Type B pancreatic cell (in vitro differentiated cells): ENCODE measurements at regions not wholly inside any gene's neighbourhood (a gene's known extent, or its start where the extent isn't known, plus 50 kb on each side); places are given as distances from the start of the nearest gene placed in this dataset.
"Not testable (repeated sequence)": the region's sequence is repeated elsewhere in the genome, so short reads cannot be mapped to it uniquely, and the experiment has no call there.

ENCODE experiments used
- DNase-seq: peaks from one replicate; pipeline ENCODE4 v3.0.0; 2021; ENCODE audit warnings: mixed read lengths; ENCODE audit not compliant: unreplicated experiment; ENCODE audit errors: extremely low spot score
- H3K27ac Mint-ChIP-seq: 2 replicates; pipeline ENCODE4 v1.8.0; 2021; ENCODE audit warnings: mild to moderate bottlenecking, mixed read lengths
- H3K27me3 Mint-ChIP-seq: 2 replicates; pipeline ENCODE4 v1.8.0; 2021; ENCODE audit warnings: mixed read lengths
- H3K36me3 Mint-ChIP-seq: 2 replicates; pipeline ENCODE4 v1.8.0; 2021; ENCODE audit warnings: mixed read lengths
- H3K4me1 Mint-ChIP-seq: one replicate; pipeline ENCODE4 v1.8.0; 2021; ENCODE audit warnings: mixed read lengths; ENCODE audit not compliant: unreplicated experiment
- H3K4me3 Mint-ChIP-seq: 2 replicates; pipeline ENCODE4 v1.8.0; 2021; ENCODE audit warnings: mild to moderate bottlenecking, mixed read lengths
- H3K9me3 Mint-ChIP-seq: 2 replicates; pipeline ENCODE4 v1.8.0; 2021; ENCODE audit warnings: mixed read lengths
- CTCF ChIP-seq: fragments of 200-600 bp; sonication (generic); conservative IDR thresholded peaks from 2 replicates; pipeline ENCODE4 v1.5.0; 2021; ENCODE audit warnings: antibody characterized with exemption, mild to moderate bottlenecking

DNA sequence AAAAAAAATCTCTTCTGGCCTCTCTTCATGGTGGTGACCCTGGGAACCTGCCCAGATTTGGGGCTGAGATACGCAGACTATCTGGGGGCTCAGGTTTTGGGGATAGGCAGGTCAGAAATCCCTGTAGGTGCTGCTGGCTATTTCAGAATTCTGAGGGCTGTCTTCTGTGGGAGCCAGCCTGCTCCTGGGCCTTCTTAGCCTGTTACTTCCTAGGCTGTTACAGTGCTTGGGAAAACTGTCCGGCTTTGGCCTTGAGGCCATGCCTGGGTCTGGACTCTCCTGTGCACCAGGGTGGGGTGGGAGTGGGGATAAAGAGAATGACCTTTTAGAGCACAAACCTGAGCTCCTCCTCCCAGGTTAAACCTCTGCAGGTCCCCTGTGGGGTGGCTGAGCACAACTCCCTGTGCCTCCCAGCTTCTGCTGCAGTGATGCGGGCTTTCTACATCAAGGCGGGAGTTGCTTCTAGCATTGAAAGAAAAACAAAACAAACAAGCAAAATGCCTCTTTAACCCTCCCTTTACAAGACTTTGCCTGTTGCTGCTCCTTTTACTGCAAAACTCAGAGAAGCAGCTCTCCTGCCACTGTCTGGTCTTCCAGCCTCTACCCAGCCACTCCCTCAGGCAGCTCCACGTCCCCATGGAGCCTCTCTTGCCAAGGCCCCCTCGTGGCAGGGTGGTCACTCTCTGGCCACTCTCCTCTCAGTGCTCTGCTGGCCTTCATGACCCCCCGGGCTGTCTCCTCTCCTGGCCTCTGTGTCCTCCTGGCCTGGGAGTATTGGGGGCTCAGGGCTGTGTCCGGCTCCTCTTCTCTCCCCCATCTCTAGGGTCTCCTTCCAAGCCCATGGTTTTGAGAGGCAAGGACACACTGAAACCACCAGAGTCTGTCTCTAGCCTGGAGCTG lies 293.0 kb upstream of the HS6ST1 start:
- DNase-seq: no peak
- H3K27me3 Mint-ChIP-seq: peaks cover 9% of the 10 kb centered on the region
- no peak for TF ChIP-seq CTCF
- no peaks in the 10 kb centered on the region for H3K36me3 Mint-ChIP-seq
- H3K4me3 Mint-ChIP-seq: no peak overlapping the region
- no peak overlapping the region for H3K27ac Mint-ChIP-seq
- H3K4me1 Mint-ChIP-seq: peaks cover 17% of the 10 kb centered on the region
- H3K9me3 Mint-ChIP-seq: no peaks in the 10 kb centered on the region

GRCh38 chr2:128612628-128613027 lies 294.0 kb upstream of the HS6ST1 start:
- Mint-ChIP-seq H3K4me3 (no peak overlapping the region), H3K27me3 (peaks cover 9% of the 10 kb centered on the region), H3K36me3 (no peaks in the 10 kb centered on the region), H3K27ac (no peak overlapping the region), H3K4me1 (peaks cover 10% of the 10 kb centered on the region), H3K9me3 (no peaks in the 10 kb centered on the region)
- DNase-seq: no peak
- TF ChIP-seq CTCF: no peak

- TF ChIP-seq CTCF: no peak
- Mint-ChIP-seq H3K36me3 (no peaks in the 10 kb centered on the region), H3K27ac (no peak overlapping the region), H3K9me3 (no peaks in the 10 kb centered on the region), H3K27me3 (peaks cover 9% of the 10 kb centered on the region), H3K4me1 (peaks cover 9% of the 10 kb centered on the region), H3K4me3 (no peak overlapping the region)
- no peak for DNase-seq
Measured at GRCh38 chr2:128613351-128613750, 294.7 kb upstream of the HS6ST1 start.

DNA sequence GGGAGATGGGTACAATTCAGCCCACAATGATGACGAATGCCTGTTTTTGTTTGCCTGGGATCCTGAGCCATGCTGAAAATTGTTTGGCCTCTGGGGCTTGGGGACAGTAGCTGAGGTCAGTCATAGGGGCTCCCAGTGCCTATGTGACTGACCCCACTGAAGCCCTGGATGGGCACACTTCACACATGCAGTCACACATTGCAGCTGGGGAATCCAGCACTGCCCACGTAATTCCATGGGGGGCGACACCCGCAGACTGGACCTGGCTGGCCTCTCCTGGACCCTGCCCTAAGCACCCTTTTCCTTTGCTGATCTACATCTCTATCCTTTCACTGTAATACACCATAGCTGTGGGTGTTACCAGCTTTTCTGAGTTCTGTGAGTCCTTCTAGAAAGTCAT lies 295.2 kb upstream of the HS6ST1 start:
- Mint-ChIP-seq H3K27ac (no peak overlapping the region), H3K9me3 (no peaks in the 10 kb centered on the region), H3K4me3 (no peak overlapping the region), H3K27me3 (peaks cover 6% of the 10 kb centered on the region), H3K36me3 (peaks cover 3% of the 10 kb centered on the region), H3K4me1 (peaks cover 9% of the 10 kb centered on the region)
- no peak for TF ChIP-seq CTCF
- no peak for DNase-seq

GRCh38 chr2:128614907-128615306 lies 296.2 kb upstream of the HS6ST1 start:
- not testable (repeated sequence) for DNase-seq, H3K27ac Mint-ChIP-seq, H3K4me1 Mint-ChIP-seq, H3K9me3 Mint-ChIP-seq, H3K27me3 Mint-ChIP-seq, H3K36me3 Mint-ChIP-seq, H3K4me3 Mint-ChIP-seq

GRCh38 chr2:128615571-128615970 lies 296.9 kb upstream of the HS6ST1 start:
- Mint-ChIP-seq H3K27me3 (peaks cover 6% of the 10 kb centered on the region), H3K36me3 (peaks cover 3% of the 10 kb centered on the region), H3K4me3 (no peak overlapping the region), H3K27ac (peak overlapping the region; percentile 14), H3K9me3 (no peaks in the 10 kb centered on the region), H3K4me1 (peaks cover 5% of the 10 kb centered on the region)
- no peak for DNase-seq
- TF ChIP-seq CTCF: no peak
